ENCODE measurements at regions not wholly inside any gene's neighbourhood (a gene's known extent, or its start where the extent isn't known, plus 50 kb on each side); places are given as distances from the start of the nearest gene placed in this dataset.

DNA sequence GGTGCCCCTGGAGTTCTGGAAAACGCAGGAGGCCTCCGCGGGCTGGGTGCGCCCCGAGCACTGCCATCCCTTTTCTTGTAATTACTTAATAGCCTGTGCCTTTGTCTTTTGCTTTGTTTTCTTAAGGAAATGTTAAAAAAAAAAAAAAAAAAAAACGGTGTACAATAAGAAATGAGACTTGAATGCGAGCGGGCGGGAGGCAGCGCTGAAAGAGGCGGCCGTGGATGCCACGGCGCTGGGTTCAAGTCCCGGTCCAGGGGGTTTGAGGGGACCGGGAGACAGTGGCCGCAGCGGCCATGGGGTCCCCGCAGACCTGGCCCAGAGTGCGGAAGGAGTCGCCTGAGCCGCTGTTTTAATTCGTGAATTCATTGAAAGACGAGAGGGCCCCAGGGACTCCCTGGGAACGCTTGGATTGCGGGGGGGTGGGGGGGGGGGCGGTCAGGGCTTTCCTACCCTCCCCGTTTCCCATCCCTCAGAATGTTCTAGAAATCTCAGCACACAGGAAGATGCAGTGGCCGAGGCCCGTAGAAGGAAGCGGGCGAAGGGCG, 349.2 kb upstream of the ARGLU1 start:
- intact Hi-C loops (cut with micrococcal nuclease) = no loop called here

DNA sequence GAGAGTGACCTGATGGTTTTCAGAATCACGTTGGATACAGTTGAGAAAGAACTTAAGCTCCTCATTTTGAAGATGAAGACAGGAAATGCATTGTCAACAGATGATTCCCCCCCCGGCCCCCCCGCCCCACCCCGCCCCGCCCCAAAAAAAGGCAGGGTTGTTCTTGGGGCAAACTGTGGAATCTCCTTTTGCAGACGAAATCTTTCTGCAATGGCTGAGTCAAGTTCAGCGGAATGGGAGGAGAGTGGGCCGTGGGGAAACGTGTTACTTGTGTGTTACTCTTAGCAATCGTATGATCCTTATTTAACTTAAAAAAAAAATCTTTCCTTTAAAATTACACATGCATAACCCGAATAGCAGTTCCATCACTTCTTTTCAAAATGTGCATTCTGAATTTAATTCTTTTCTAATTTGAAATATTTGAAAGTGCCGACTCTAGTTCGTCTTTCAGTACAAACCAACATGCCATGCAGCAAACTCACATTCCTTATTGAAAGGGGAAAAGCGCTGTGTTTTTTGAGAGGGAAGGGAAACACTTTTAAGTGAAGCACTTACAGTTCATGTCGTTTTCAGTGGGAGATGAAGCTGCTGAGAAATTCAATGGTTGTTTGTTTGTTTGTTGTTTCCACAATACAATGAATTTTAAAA, 348.5 kb upstream of the ARGLU1 start:
- intact Hi-C loops (cut with micrococcal nuclease) = no loop called here

DNA sequence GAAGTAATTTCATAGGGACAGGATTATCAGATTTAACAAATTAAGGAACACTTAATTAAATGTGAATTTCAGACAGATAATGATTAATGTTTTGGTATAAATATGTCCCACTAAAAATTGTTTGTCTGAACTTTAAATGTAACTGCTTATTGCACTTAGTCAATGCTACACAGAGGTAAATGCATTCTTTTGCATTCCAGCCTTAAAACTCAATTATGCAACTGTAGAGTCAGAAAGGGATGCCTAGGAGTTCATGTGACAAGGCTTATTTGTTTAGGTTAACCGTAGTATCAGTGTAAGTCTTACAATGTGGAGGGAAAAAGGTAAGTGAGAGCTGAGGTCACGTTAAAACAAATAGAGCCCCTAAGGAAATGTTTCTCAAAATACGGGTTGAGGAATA, 347.2 kb upstream of the ARGLU1 start:
- intact Hi-C loops (cut with micrococcal nuclease) = no loop called here

GRCh38 chr13:106911627-106912026, 343.7 kb upstream of the ARGLU1 start:
- intact Hi-C loops (cut with micrococcal nuclease) = no loop called here

GRCh38 chr13:106911020-106911419, 343.1 kb upstream of the ARGLU1 start:
- intact Hi-C loops (cut with micrococcal nuclease) = no loop called here

DNA sequence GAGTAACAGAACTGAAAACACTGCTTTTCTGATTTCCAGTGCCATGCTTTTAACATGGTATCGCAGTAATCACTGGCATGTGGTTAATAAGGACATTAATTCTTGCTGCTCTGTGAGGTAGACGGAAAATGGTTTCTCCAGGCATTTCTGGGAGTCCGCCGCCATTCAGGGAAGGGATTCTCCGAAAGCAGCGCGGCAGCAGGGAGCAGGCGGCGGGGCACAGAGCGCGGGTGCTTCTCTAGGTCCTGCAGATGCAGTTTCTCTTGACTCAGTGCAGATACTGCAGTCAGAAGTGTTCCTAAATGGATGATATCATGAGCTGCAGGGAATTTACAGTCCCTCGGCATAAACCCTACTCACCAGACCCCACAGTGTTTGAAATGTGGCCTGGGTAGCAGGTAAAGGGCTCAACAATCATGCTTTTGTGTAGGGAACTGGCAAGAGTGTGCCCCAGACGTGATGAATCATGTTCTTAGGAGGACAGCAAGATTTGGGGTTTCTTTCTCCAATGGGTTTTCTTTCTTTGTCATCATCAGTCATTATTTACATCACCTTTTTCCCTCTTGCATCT, 338.6 kb upstream of the ARGLU1 start:
- intact Hi-C loops (cut with micrococcal nuclease) = no loop called here

GRCh38 chr13:106905380-106906162, 337.6 kb upstream of the ARGLU1 start:
- intact Hi-C loops (cut with micrococcal nuclease) = no loop called here

- intact Hi-C loops (cut with micrococcal nuclease) = no loop called here
These were observed 331.5 kb upstream of the ARGLU1 start for GRCh38 chr13:106899442-106899841.

DNA sequence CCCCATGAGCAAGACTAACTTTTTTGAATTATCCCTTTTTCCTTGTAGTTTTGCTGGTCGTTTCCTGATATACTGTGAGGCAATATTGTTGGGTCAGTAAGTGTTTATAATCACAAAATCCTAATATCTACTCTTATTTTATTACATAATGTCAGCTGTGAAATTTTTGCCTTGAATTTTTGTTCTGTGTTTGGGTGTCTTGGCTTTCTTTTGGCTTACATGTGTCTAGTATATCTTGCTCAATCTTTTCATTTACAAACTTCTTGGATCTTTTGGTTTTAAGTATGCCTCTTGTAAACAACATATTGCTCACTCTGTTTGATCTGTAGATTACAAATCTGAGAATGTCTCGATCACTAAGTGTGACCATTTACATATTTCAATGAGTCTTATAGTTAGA, 330.3 kb upstream of the ARGLU1 start:
- intact Hi-C loops (cut with micrococcal nuclease) = no loop called here

DNA sequence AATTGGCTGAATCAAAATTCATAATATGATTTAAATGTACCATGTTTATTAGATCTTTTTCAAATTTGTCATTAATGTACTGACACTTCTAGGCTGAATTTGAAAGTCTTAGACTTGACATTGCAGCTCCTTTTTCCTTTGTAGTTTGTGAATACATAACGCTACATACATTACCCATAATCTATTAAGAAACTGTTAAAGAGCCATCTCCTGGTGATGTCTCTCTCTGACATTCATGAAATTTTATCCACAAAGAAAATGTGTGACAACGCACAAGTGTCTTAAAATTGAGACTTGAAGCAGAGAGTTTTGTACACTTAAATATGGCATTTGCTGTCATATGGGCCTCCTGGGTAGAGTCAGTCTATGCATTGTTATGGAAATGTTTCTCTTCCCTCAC, 320.2 kb upstream of the ARGLU1 start:
- intact Hi-C loops (cut with micrococcal nuclease) = no loop called here

DNA sequence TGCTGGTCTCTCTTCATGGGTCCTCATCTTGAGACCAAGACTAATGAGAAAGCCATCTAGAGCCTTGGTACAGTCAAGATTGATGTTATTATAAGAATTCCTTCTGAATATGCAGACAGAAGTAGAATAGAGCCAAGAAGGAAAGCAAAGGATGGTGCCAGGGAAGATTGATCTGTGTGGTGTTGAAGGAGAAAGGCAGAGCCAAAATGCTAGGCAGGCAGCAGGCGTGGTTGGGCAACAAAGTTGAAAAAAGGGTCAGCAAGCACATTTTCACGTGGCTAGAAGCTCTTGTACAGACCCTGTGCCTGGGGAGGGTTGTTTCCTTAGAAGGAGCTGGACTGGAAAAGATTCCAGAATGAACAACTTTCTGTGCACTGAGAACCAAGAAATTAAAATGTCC, 319.7 kb upstream of the ARGLU1 start:
- intact Hi-C loops (cut with micrococcal nuclease) = no loop called here

GRCh38 chr13:106883976-106884375, 316.0 kb upstream of the ARGLU1 start:
- intact Hi-C loops (cut with micrococcal nuclease) = no loop called here

- intact Hi-C loops (cut with micrococcal nuclease) = no loop called here
These were observed 314.3 kb upstream of the ARGLU1 start for GRCh38 chr13:106882246-106882645.

- intact Hi-C loops (cut with micrococcal nuclease) = no loop called here
These were observed 311.9 kb upstream of the ARGLU1 start for GRCh38 chr13:106879806-106880205.

DNA sequence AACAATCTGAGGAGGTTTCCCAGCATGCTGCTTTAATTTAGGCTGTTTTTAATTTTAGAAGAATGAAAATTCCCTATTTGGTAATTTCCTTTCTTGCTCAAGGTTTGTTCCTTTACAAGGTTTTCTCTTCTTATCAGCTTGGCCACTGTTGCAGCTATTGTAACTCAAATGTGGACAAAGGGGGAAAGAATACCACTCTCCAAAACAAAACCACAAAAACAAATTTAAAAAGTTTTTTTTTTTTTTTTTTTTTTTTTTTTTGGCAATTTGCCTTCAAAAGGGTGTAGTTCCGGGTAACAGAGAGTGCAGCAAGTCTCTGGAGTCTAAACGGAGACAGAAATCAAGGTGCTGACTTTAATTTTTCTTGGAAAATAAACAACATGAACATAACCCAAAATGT, 306.4 kb upstream of the ARGLU1 start:
- intact Hi-C loops (cut with micrococcal nuclease) = no loop called here

DNA sequence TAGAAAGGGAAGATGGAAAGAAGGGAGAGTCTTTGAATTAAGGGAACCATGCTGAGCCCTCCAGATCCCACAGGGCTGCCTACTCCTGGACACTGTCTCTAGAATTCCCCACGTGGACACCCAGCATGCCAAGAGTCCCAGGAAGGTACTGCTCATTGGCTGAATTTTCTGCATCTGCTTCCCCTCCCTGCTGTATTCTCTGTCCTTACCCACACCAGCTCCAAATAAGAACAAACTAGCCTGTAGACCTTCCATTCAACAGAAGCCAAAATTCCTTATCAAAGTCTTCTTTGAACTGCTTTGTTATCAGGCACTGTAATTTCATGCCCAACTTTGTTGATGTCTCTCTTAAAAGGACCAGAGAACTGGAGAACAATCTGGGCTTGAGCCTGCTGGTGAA, 305.9 kb upstream of the ARGLU1 start:
- intact Hi-C loops (cut with micrococcal nuclease) = no loop called here

DNA sequence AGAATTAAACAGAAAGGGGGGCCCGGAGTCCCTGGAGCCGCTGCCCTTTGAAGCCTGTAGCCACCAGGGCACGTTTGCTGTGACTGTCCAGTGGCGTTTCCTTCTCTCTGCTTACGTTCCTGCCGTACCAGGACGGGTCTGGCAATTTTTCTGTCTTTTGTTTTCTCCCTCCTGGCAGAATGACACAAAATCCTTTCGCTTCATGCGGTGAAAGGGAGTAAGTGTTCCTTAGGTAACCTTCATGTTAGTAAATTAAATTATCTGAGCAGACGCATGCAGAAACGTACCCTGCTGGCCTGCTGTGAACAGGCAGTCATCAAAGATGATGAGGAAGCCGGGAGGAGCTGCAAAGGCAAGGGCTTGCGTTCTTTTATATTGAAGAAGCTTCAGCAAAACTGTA, 299.3 kb upstream of the ARGLU1 start:
- intact Hi-C loops (cut with micrococcal nuclease) = no loop called here

DNA sequence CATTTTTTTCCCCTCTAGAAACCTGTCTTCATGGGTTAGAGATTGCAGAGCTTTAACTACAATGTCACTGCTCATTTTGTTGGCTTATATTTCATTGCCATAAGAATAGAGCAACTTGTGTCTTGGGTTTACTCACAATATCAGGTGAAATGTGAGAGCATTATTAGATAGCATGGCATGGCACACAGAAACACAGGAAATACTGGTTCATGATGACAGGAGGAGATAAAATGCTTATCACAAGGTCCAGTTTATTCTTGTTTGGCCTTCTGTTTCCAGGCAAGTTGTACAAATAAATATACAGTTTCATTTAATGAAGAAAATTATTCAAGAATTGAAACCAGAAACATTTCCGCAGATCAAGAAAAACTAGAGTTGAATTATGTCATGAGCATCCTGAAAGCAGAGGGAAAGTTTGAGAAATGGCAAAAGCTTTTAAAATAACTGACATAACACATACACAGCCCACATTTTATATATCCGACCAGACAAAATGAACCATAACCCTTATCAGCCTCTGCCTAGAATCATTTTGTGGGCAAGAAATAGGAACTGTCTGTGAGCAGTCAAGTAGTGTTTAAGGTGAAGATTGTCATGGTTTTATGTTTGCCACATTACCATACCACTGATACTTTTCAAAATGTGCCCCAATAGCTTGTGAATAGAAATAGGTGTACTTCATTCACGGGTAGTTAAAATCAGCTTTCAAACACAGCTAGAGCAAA, 297.9 kb upstream of the ARGLU1 start:
- intact Hi-C loops (cut with micrococcal nuclease) = no loop called here

DNA sequence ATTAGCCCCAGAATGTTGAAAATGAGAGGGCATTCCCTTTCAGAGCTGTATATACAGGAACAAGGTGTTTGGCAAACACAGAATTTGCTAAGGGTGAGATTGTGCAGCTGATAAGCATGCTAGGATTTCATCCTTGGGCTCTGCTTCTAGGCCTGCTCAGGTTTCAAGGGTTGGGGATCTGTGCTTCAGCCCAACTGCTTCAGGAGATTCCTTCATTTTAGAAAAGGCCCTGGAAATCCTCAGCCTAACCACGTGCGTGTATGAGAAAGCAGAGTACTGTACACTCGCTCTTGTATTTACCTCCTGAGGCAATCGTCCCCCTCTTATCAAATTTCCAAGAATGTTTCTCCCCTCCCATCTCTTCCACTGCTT, 291.6 kb upstream of the ARGLU1 start:
- intact Hi-C loops (cut with micrococcal nuclease) = no loop called here

GRCh38 chr13:106858903-106859532, 291.1 kb upstream of the ARGLU1 start:
- intact Hi-C loops (cut with micrococcal nuclease) = no loop called here

GRCh38 chr13:106852436-106852835, 284.5 kb upstream of the ARGLU1 start:
- intact Hi-C loops (cut with micrococcal nuclease) = no loop called here
